ENCODE measurements at regions not wholly inside any gene's neighbourhood (a gene's known extent, or its start where the extent isn't known, plus 50 kb on each side); places are given as distances from the start of the nearest gene placed in this dataset.

DNA sequence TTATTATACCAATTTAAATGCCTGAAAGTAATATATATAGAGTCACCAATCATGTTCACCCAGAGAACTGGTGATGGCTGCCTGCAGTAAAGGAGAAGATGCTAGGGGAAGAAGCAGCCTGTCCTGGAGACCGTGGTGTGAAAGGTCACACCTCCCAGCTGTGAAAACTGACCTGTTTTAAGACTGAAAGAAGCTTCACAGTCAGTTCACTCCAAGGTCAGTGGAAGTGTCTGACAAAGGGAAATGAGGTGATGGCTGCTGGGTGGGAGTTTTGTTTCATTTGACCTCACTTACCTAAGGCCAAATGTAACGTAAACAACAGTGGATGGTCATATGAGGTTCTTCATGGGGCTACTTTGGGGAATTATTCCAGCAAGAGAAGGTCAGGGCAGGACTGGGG lies 352.1 kb upstream of the GATB start:
- Histone ChIP-seq H3K79me2 (ENCODE audit: control insufficient read depth, low read length) (no peaks in the 10 kb centered on the region), H3K4me1 (ENCODE audit: control insufficient read depth, low read length) (no peaks in the 10 kb centered on the region), H3K36me3 (ENCODE audit: control insufficient read depth, low read length) (no peaks in the 10 kb centered on the region), H3F3A (ENCODE audit: control insufficient read depth, insufficient read depth) (no peaks in the 10 kb centered on the region), H3K27me3 (ENCODE audit: control insufficient read depth, low read length) (no peaks in the 10 kb centered on the region), H3K4me2 (ENCODE audit: low read length) (no peak overlapping the region), H3K9me3 (ENCODE audit: control insufficient read depth, insufficient read depth, low read length) (no peaks in the 10 kb centered on the region), H3K9me2 (replicated peaks; ENCODE audit: control insufficient read depth, low read length) (no peaks in the 10 kb centered on the region), H4K20me1 (ENCODE audit: control insufficient read depth, insufficient read depth, low read depth, low read length) (no peaks in the 10 kb centered on the region), H3K27ac (ENCODE audit: low read depth, low read length) (no peak overlapping the region), H3K4me3 (ENCODE audit: low read length) (no peak overlapping the region)
- no peak for TF ChIP-seq EZH2phosphoT487 (IDR thresholded peaks at IDR 0.05; ENCODE audit: borderline replicate concordance, low read length)
- TF ChIP-seq, protein P1, sequence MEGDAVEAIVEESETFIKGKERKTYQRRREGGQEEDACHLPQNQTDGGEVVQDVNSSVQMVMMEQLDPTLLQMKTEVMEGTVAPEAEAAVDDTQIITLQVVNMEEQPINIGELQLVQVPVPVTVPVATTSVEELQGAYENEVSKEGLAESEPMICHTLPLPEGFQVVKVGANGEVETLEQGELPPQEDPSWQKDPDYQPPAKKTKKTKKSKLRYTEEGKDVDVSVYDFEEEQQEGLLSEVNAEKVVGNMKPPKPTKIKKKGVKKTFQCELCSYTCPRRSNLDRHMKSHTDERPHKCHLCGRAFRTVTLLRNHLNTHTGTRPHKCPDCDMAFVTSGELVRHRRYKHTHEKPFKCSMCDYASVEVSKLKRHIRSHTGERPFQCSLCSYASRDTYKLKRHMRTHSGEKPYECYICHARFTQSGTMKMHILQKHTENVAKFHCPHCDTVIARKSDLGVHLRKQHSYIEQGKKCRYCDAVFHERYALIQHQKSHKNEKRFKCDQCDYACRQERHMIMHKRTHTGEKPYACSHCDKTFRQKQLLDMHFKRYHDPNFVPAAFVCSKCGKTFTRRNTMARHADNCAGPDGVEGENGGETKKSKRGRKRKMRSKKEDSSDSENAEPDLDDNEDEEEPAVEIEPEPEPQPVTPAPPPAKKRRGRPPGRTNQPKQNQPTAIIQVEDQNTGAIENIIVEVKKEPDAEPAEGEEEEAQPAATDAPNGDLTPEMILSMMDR (IDR thresholded peaks at IDR 0.05; ENCODE audit: low read depth, low read length, poor library complexity, severe bottlenecking): no peak

DNA sequence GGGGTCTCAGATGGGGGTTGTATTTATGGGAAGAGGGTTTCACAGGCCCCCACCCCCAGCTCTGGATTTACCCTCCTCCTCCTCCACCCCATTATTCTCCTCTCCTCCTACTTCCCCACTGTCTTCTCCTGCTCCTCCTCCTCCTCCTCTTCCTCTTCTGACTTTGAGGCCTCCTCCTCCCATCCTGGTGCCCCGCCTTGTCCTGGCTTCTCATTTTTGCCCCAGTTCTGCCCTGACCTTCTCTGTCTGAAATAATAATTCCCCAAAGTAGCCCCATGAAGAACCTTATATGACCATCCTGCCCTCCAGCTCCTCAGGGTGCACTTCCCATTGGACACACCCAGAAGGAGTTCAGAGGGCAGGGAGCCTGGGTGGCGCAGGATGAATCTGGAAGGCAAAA lies 351.4 kb upstream of the GATB start:
- no peaks in the 10 kb centered on the region for H3K4me1 ChIP-seq (ENCODE audit: control insufficient read depth, low read length)
- H3K36me3 ChIP-seq (ENCODE audit: control insufficient read depth, low read length): no peaks in the 10 kb centered on the region
- no peaks in the 10 kb centered on the region for H4K20me1 ChIP-seq (ENCODE audit: control insufficient read depth, insufficient read depth, low read depth, low read length)
- H3K27ac ChIP-seq (ENCODE audit: low read depth, low read length): no peak overlapping the region
- TF ChIP-seq, protein P1 (IDR thresholded peaks at IDR 0.05; ENCODE audit: low read depth, low read length, poor library complexity, severe bottlenecking): no peak
- TF ChIP-seq EZH2phosphoT487 (IDR thresholded peaks at IDR 0.05; ENCODE audit: borderline replicate concordance, low read length): no peak
- no peaks in the 10 kb centered on the region for H3K9me2 ChIP-seq (replicated peaks; ENCODE audit: control insufficient read depth, low read length)
- no peak overlapping the region for H3K4me2 ChIP-seq (ENCODE audit: low read length)
- no peaks in the 10 kb centered on the region for H3K79me2 ChIP-seq (ENCODE audit: control insufficient read depth, low read length)
- H3K9me3 ChIP-seq (ENCODE audit: control insufficient read depth, insufficient read depth, low read length): no peaks in the 10 kb centered on the region
- no peaks in the 10 kb centered on the region for H3F3A ChIP-seq (ENCODE audit: control insufficient read depth, insufficient read depth)
- no peak overlapping the region for H3K4me3 ChIP-seq (ENCODE audit: low read length)
- H3K27me3 ChIP-seq (ENCODE audit: control insufficient read depth, low read length): no peaks in the 10 kb centered on the region

- Histone ChIP-seq H3K79me2 (ENCODE audit: control insufficient read depth, low read length) (no peaks in the 10 kb centered on the region), H4K20me1 (ENCODE audit: control insufficient read depth, insufficient read depth, low read depth, low read length) (no peaks in the 10 kb centered on the region), H3K36me3 (ENCODE audit: control insufficient read depth, low read length) (no peaks in the 10 kb centered on the region), H3K9me2 (replicated peaks; ENCODE audit: control insufficient read depth, low read length) (no peaks in the 10 kb centered on the region), H3K27me3 (ENCODE audit: control insufficient read depth, low read length) (no peaks in the 10 kb centered on the region), H3K4me2 (ENCODE audit: low read length) (no peak overlapping the region), H3K4me1 (ENCODE audit: control insufficient read depth, low read length) (no peaks in the 10 kb centered on the region), H3K4me3 (ENCODE audit: low read length) (no peak overlapping the region), H3K9me3 (ENCODE audit: control insufficient read depth, insufficient read depth, low read length) (no peaks in the 10 kb centered on the region), H3F3A (ENCODE audit: control insufficient read depth, insufficient read depth) (no peaks in the 10 kb centered on the region), H3K27ac (ENCODE audit: low read depth, low read length) (no peak overlapping the region)
- TF ChIP-seq EZH2phosphoT487 (IDR thresholded peaks at IDR 0.05; ENCODE audit: borderline replicate concordance, low read length): no peak
- TF ChIP-seq, protein P1 (IDR thresholded peaks at IDR 0.05; ENCODE audit: low read depth, low read length, poor library complexity, severe bottlenecking): no peak
Measured at GRCh38 chr4:152110780-152111179, 350.0 kb upstream of the GATB start.

Data from DOHH2 (cell line).